Uterus (tissue), 3 donors: ENCODE measurements at regions not wholly inside any gene's neighbourhood (a gene's known extent, or its start where the extent isn't known, plus 50 kb on each side); places are given as distances from the start of the nearest gene placed in this dataset.
"Not testable (repeated sequence)": the region's sequence is repeated elsewhere in the genome, so short reads cannot be mapped to it uniquely, and the experiment has no call there.

Experiments
- DNase-seq, 2 donors: peaks; one replicate each; pipeline ENCODE4 v3.0.0-alpha.2; 2019 to 2020
- H3K27ac ChIP-seq, 2 donors: fragments of 200-600 bp; sonication (generic); 1 replicate in 1 of 2; 2 replicates in 1 of 2; pipeline ENCODE4 v1.5.1; 2016 to 2018
- H3K27me3 ChIP-seq, 2 donors: fragments of 200-600 bp; sonication (generic); one replicate each; pipeline ENCODE4 v1.5.1; 2018 to 2019; ENCODE audit warnings: control low read depth in 1 of 2
- H3K36me3 ChIP-seq, 2 donors: fragments of 200-600 bp; sonication (generic); one replicate each; pipeline ENCODE4 v1.5.1; 2019; ENCODE audit warnings: control low read depth in 1 of 2
- H3K4me1 ChIP-seq, 2 donors: fragments of 200-600 bp; sonication (generic); one replicate each; pipeline ENCODE4 v1.5.1; 2018 to 2019; ENCODE audit warnings: control low read depth in 1 of 2
- H3K4me3 ChIP-seq, 2 donors: fragments of 200-600 bp; sonication (generic); 1 replicate in 1 of 2; 2 replicates in 1 of 2; pipeline ENCODE4 v1.5.1; 2018 to 2019; ENCODE audit warnings: mild to moderate bottlenecking in 1 of 2
- H3K9me3 ChIP-seq, 2 donors: fragments of 200-600 bp; sonication (generic); one replicate each; pipeline ENCODE4 v1.5.1; 2019; ENCODE audit warnings: control low read depth in 1 of 2
- CTCF ChIP-seq, 4 experiments: fragments of 200-600 bp in 2 of 4; fragments of 450-650 bp in 2 of 4; sonication (generic) in 2 of 4; IDR thresholded peaks; one replicate each; pipeline ENCODE4 v1.5.1; 2016 to 2019; ENCODE audit warnings: antibody characterized with exemption in 4 of 4, mild to moderate bottlenecking in 2 of 4, moderate library complexity in 1 of 4
- POLR2A ChIP-seq, 2 donors: fragments of 450-650 bp; IDR thresholded peaks; one replicate each; pipeline ENCODE4 v1.6.1; 2016; ENCODE audit warnings: antibody characterized with exemption in 2 of 2, mild to moderate bottlenecking in 1 of 2, moderate library complexity in 1 of 2
- intact Hi-C: fragments of 100-400 bp; cut with DNase I; formaldehyde crosslinking; loops from one replicate; pipeline ENCODE4 v1.15.1; 2023; ENCODE audit warnings: low total_unique reads
- donor health status: DM: yes; HTN: yes; CAD: no.

DNA sequence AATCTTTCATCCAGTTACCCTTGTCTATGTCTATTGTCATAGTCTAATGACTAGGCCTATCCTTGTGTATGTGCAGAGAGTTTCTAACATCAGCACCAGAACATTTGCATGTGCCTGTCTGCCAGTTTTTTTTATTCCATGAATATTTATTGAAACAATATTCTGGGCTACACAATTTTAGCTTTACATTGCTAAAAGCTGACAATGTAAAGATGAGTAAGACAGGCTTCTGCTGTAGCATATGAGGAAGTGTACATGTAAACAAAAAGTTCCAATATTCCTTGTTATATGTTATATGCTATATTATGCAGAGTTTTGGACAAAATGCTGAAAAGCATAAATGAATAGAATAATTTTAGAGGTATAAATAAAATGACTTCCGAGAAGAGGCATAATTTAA lies 357.7 kb downstream of the NYAP2 start:
- H3K9me3 ChIP-seq, result no peaks in the 10 kb centered on the region
- intact Hi-C loops, result no loop called here
- no peaks in the 10 kb centered on the region for H3K36me3 ChIP-seq

GRCh38 chr2:225756198-225756597 lies 356.7 kb downstream of the NYAP2 start:
- Histone ChIP-seq H3K27ac (no peak overlapping the region), H3K4me3 (no peak overlapping the region), H3K27me3 (no peaks in the 10 kb centered on the region), H3K9me3 (no peaks in the 10 kb centered on the region), H3K36me3 (no peaks in the 10 kb centered on the region), H3K4me1 (no peaks in the 10 kb centered on the region)
- intact Hi-C loops, result no loop called here
- DNase-seq, result no peak
- no peak for TF ChIP-seq POLR2A (IDR thresholded peaks at IDR 0.05)

More for the DNA sequence above, 357.7 kb downstream of the NYAP2 start:
- no peaks in the 10 kb centered on the region for H3K27me3 ChIP-seq
- no peak overlapping the region for H3K4me3 ChIP-seq
- TF ChIP-seq POLR2A (IDR thresholded peaks at IDR 0.05), result no peak
- no peak for TF ChIP-seq CTCF (IDR thresholded peaks at IDR 0.05)
- H3K27ac ChIP-seq, result no peak overlapping the region
- no peak for DNase-seq
- no peaks in the 10 kb centered on the region for H3K4me1 ChIP-seq

DNA sequence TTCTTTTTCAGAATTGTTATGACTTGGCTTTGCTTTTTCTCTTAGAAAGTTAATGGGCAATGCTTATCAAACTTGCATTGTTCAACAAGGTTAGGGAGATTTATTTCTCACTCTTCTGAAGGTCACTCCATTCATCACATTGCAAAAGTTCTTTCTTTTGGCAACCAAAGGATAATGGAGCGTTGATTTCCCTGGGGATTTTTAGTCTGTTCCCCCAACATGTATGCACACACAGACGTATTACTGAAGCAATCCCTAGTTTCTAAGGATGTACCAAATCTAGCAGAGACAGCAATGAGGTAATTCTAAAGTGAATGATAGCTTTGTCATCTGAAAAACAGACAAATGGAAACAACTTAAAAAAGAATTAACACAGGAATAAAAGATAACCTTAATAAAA lies 349.1 kb downstream of the NYAP2 start:
- H3K36me3 ChIP-seq, result no peaks in the 10 kb centered on the region
- H3K9me3 ChIP-seq, result no peaks in the 10 kb centered on the region
- no peaks in the 10 kb centered on the region for H3K4me1 ChIP-seq
- no peak overlapping the region for H3K4me3 ChIP-seq
- TF ChIP-seq CTCF (IDR thresholded peaks at IDR 0.05) (no peak), POLR2A (IDR thresholded peaks at IDR 0.05) (no peak)
- no peaks in the 10 kb centered on the region for H3K27me3 ChIP-seq
- intact Hi-C loops, result no loop called here
- DNase-seq, result no peak
- no peak overlapping the region for H3K27ac ChIP-seq

DNA sequence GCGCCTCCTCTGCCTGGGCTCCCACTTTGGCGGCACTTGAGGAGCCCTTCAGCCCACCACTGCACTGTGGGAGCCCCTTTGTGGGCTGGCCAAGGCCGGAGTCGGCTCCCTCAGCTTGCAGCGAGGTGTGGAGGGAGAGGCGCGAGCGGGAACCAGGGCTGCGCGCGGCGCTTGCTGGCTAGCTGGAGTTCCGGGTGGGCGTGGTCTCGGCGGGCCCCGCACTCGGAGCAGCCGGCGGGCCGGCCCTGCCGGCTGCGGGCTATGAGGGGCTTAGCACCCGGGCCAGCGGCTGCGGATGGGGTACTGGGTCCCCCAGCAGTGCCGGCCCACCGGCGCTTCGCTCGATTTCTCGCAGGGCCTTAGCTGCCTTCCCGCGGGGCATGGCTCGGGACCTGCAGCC lies 344.5 kb downstream of the NYAP2 start:
- DNase-seq, H3K27ac ChIP-seq, H3K27me3 ChIP-seq, H3K4me1 ChIP-seq, intact Hi-C loops, H3K9me3 ChIP-seq, H3K36me3 ChIP-seq, H3K4me3 ChIP-seq: not testable (repeated sequence)

DNA sequence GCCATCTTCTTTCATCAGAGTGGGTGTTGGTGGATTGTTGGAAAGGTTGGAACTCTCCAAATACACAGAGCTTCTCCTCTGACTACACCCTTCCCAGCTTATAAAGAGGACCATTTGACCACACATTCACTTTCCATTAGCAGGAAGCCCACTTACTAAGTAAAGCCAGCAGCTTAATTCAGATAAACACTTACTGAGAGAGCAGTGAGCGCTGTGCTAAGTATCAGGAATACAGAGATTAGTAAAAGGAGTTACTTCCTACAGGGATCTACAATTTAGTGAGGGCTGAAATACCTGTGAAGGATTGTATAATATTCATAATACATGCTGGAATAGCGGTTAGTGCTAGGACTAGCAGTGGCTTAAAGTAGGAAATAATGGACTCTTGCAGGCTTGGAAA lies 343.0 kb downstream of the NYAP2 start:
- Histone ChIP-seq H3K4me3 (no peak overlapping the region), H3K4me1 (no peaks in the 10 kb centered on the region), H3K9me3 (no peaks in the 10 kb centered on the region), H3K36me3 (no peaks in the 10 kb centered on the region), H3K27ac (no peak overlapping the region), H3K27me3 (no peaks in the 10 kb centered on the region)
- TF ChIP-seq CTCF (IDR thresholded peaks at IDR 0.05) (no peak), POLR2A (IDR thresholded peaks at IDR 0.05) (no peak)
- intact Hi-C loops, result no loop called here
- no peak for DNase-seq

- Histone ChIP-seq H3K4me1 (no peaks in the 10 kb centered on the region), H3K36me3 (no peaks in the 10 kb centered on the region), H3K27me3 (no peaks in the 10 kb centered on the region), H3K4me3 (no peak overlapping the region), H3K27ac (no peak overlapping the region), H3K9me3 (no peaks in the 10 kb centered on the region)
- DNase-seq, result no peak
- intact Hi-C loops, result no loop called here
- TF ChIP-seq POLR2A (IDR thresholded peaks at IDR 0.05) (no peak), CTCF (IDR thresholded peaks at IDR 0.05) (no peak)
Observed at GRCh38 chr2:225740086-225740485, 340.6 kb downstream of the NYAP2 start.
